Bronchial epithelial cell (primary cell): ENCODE measurements at regions not wholly inside any gene's neighbourhood (a gene's known extent, or its start where the extent isn't known, plus 50 kb on each side); places are given as distances from the start of the nearest gene placed in this dataset.

Experiments used
- DNase-seq: peaks from one replicate; pipeline ENCODE4 v3.0.0-alpha.2; 2010; ENCODE audit warnings: low read depth
- FAIRE-seq: peaks from 2 replicates; lab custom pipeline; 2011; peaks lifted over from hg19 to GRCh38; lab: Jason Lieb, UNC
- H3K27me3 ChIP-seq: 2 replicates; pipeline ENCODE4 v1.5.1; 2011; ENCODE audit warnings: low read length; ENCODE audit not compliant: control insufficient read depth, insufficient read depth
- H3K36me3 ChIP-seq: 2 replicates; pipeline ENCODE4 v1.5.1; 2011; ENCODE audit warnings: low read length; ENCODE audit not compliant: control insufficient read depth, insufficient read depth
- H3K4me3 ChIP-seq: 2 replicates; pipeline ENCODE4 v1.5.1; 2011; ENCODE audit warnings: mild to moderate bottlenecking, low read depth, low read length, control low read depth
- CTCF ChIP-seq: IDR thresholded peaks from 2 replicates; pipeline ENCODE4 v1.5.1; 2011; ENCODE audit warnings: mild to moderate bottlenecking, moderate library complexity, low read length, control low read depth, inconsistent platforms; ENCODE audit not compliant: insufficient read depth, severe bottlenecking

- no peak overlapping the region for H3K4me3 ChIP-seq
- TF ChIP-seq CTCF = no peak
- H3K27me3 ChIP-seq = no peaks in the 10 kb centered on the region
- no peak for FAIRE-seq
- H3K36me3 ChIP-seq = no peaks in the 10 kb centered on the region
- no peak for DNase-seq
These were observed 350.4 kb downstream of the SPRY1 start for GRCh38 chr4:123747016-123747415.

- Histone ChIP-seq H3K4me3 (no peak overlapping the region), H3K36me3 (no peaks in the 10 kb centered on the region), H3K27me3 (no peaks in the 10 kb centered on the region)
- FAIRE-seq (no peak), DNase-seq (no peak)
- no peak for TF ChIP-seq CTCF
These were observed 352.2 kb downstream of the SPRY1 start for GRCh38 chr4:123748806-123749205.

- H3K4me3 ChIP-seq = no peak overlapping the region
- DNase-seq (no peak), FAIRE-seq (no peak)
- H3K36me3 ChIP-seq = no peaks in the 10 kb centered on the region
- H3K27me3 ChIP-seq = no peaks in the 10 kb centered on the region
- no peak for TF ChIP-seq CTCF
These were observed 352.8 kb downstream of the SPRY1 start for GRCh38 chr4:123749383-123749782.

- Histone ChIP-seq H3K27me3 (no peaks in the 10 kb centered on the region), H3K36me3 (no peaks in the 10 kb centered on the region), H3K4me3 (no peak overlapping the region)
- no peak for FAIRE-seq
- no peak for DNase-seq
- TF ChIP-seq CTCF = no peak
These were observed 353.4 kb downstream of the SPRY1 start for GRCh38 chr4:123750044-123750443.

- DNase-seq (no peak), FAIRE-seq (no peak)
- H3K27me3 ChIP-seq = no peaks in the 10 kb centered on the region
- H3K36me3 ChIP-seq = no peaks in the 10 kb centered on the region
- no peak for TF ChIP-seq CTCF
- no peak overlapping the region for H3K4me3 ChIP-seq
These were observed 359.1 kb downstream of the SPRY1 start for GRCh38 chr4:123755655-123756054.

GRCh38 chr4:123767806-123768205 lies 371.2 kb downstream of the SPRY1 start:
- no peak for TF ChIP-seq CTCF
- no peak for FAIRE-seq

More at GRCh38 chr4:123767806-123768205, 371.2 kb downstream of the SPRY1 start:
- Histone ChIP-seq H3K27me3 (no peaks in the 10 kb centered on the region), H3K36me3 (no peaks in the 10 kb centered on the region), H3K4me3 (no peak overlapping the region)
- DNase-seq = no peak
